NCI-H1105 (cell line): ENCODE measurements at regions not wholly inside any gene's neighbourhood (a gene's known extent, or its start where the extent isn't known, plus 50 kb on each side); places are given as distances from the start of the nearest gene placed in this dataset.

Experiments
- DNase-seq: peaks from one replicate; lab custom pipeline; 2025; lab: John Stamatoyannopoulos, UW

GRCh38 chr20:50405915-50406609, 104.1 kb upstream of the PTPN1 start:
- no peak for DNase-seq

GRCh38 chr20:50406610-50407136, 103.5 kb upstream of the PTPN1 start:
- no peak for DNase-seq

DNA sequence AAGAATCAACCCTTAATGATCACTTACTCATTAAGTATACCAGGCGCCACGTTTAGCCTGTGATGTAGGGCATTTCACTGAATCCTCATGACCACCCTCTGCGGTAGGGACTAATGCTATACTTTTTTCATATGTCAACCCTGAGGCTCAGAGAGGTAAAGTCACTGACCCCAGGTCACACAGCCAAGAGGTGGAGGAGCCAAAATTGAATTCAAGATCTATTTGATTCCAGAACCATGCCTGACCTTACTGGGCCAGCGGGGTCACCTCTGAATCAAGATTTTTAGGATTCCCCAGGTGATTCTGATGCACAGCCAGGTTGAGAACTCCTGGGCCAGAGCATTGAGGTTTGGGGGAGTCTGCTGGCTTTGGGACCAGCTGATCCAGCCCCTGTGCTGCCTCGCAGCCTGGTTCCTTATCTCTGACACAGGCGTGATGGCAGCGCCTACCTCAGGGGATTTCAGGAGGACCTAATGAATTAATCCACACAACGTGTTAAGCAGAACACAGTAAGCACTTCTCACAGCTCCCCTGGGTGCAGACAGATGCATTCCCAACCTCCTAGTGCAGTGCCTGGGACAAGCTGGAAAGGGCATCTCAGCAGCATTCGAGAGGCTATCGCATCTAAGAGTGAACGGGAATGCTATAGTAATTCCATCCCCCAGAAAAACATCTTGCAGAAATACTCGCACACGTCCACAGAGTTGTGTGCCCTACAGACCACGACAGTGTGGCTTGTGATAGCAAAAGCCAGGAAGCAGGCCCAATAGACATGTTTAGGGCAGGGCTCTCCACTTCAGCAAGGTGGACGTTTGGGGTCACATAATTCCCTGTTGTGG, 101.4 kb upstream of the PTPN1 start:
- DNase-seq, result no peak

GRCh38 chr20:50409495-50409894, 100.7 kb upstream of the PTPN1 start:
- DNase-seq, result no peak

- DNase-seq, result no peak
Measured at GRCh38 chr20:50410343-50410742, 99.8 kb upstream of the PTPN1 start.

- no peak for DNase-seq
Measured at GRCh38 chr20:50412069-50412468, 98.1 kb upstream of the PTPN1 start.

DNA sequence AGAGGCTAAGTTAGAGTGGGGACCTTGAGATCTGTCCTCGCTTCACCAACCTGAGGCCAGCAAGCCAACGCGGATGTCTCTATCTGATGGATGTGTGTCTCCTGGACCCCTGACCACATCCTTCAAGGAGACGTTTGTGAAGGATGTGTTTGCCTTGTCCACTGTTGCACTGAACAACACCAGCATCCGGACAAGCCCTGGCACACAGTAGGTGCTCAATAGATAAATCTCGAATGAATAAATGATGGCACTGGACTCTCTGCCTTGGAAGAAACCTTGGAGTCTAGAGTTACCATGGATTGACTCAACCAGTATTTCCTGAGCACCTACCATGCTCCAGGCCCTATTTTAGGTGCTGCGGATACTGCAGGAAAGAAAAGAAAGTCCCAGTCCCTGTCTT, 97.7 kb upstream of the PTPN1 start:
- no peak for DNase-seq

- DNase-seq, result no peak
Measured at GRCh38 chr20:50413088-50413500, 97.1 kb upstream of the PTPN1 start.

- DNase-seq, result no peak
Measured at GRCh38 chr20:50415021-50415515, 95.1 kb upstream of the PTPN1 start.

DNA sequence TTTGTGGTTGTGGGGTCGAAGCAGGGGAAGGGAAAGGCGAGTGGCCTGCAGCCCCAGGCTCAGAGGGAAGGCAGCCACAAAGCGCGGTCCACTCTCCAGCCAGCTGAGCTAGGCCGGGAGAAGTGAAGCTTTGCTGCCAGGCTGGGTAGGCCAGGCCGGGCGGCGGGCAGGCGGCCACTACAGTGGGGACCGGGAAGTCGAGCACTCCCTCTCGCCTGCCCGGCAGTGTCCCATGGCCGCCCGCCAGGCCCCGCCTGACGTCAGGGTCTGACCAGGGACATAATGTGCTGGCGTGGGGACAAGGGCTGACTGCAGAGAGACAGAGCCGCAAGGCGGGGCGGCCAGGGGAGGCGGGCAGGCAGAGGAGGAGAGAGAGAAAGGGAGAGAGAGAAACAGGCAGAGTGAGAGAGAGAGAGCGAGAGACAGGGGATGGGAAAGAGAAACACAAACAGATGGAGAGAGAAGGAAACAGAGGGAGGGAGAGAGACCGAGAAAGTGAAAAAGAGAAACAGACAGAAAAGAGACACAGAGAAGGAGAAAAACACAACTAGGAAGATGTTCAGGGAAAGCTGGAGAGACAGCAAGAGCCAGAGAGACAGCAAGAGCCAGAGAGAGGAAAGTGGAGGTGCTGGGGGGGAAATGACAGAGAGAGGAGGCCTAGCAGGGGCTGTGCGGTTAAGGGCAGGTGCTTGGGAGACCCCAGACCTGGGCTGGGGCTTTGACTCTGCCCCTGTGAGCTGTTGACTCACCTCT, 94.5 kb upstream of the PTPN1 start:
- DNase-seq, result no peak

DNA sequence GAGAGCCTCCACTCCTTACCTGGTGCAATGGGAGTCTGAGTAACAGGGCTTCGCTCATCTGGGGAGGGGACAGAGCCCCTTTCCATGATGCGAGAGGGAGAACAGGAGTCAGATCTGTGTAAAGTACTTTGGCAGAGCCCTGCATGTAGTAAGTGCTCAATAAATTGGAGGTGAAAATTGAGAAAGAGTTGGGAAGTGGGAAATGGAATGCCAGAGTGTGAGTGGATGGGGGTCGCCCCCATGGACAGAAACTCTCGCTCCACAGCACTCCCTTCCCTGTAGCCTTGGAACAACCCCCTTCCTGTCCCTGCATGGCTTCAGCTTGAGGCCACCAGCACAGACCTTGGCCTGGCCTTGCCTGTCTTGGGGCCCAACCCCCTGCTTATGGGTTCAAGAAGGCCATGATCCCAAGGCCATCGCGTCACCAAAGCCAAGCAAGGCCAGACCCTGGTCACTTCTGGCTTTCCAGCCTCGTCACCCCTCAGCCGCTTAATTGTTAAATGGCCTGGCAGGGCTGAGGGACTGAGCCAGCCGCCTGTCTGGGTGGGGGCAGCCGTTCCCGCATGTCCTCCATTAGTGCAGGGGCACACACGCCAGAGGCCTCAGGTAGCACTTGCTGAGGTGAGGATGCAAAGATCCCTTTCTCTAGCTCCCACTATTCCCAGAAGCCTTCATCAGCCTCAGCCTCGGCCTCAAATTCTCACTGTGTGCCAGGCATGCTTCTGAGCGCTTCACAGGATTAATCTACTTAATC, 93.7 kb upstream of the PTPN1 start:
- DNase-seq, result no peak

DNA sequence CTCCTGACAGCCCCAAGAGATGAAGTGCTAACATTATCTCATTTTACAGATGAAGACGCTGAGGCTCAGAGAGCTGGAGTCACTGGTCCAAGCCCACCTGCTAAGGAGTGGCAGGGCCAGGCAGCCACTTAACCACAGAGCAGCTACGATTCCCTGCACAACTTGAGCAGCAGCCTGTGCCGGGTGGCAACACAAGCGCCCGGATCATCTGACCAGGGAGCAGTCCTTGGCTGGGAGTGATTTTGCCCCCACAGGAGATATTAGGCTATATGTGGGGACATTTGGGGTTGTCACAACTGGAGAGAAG, 93.2 kb upstream of the PTPN1 start:
- DNase-seq, result no peak

DNA sequence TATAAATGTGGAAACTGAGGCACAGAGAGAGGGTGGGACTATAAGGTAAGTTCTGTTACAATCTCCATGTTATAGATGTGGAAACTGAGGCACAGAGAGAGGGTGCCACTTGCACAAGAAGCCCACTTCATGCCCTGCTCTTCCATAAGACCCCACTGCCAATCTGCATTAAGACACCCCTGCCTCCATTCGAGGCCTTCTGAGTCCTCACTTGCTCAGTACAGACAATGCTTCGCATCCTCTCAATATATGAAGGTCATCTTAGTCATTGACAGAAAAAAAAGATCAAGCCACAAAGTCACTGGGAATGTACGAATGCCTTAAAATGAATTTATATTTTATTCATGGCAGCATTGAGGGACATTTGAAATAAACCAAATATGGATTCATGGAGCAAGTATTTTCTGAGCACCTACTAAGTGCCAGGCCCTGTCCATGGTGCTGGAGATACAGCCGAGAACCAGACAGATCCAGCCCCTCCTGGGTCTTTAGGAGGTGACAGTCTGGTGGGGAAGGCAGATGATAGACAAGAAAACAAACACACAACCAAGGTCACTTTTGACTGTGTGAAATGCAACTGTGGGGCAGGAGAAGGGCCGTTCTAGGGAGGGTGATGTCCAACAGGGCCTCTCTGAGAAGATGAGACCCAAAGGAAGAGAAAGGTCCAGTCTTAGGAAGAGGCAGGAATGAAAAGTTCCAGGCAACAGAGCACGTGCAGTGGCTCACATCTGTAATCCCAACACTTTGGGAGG, 92.5 kb upstream of the PTPN1 start:
- no peak for DNase-seq

GRCh38 chr20:50418890-50419642, 91.1 kb upstream of the PTPN1 start:
- DNase-seq, result no peak

GRCh38 chr20:50420380-50420779, 89.8 kb upstream of the PTPN1 start:
- DNase-seq, result no peak

DNA sequence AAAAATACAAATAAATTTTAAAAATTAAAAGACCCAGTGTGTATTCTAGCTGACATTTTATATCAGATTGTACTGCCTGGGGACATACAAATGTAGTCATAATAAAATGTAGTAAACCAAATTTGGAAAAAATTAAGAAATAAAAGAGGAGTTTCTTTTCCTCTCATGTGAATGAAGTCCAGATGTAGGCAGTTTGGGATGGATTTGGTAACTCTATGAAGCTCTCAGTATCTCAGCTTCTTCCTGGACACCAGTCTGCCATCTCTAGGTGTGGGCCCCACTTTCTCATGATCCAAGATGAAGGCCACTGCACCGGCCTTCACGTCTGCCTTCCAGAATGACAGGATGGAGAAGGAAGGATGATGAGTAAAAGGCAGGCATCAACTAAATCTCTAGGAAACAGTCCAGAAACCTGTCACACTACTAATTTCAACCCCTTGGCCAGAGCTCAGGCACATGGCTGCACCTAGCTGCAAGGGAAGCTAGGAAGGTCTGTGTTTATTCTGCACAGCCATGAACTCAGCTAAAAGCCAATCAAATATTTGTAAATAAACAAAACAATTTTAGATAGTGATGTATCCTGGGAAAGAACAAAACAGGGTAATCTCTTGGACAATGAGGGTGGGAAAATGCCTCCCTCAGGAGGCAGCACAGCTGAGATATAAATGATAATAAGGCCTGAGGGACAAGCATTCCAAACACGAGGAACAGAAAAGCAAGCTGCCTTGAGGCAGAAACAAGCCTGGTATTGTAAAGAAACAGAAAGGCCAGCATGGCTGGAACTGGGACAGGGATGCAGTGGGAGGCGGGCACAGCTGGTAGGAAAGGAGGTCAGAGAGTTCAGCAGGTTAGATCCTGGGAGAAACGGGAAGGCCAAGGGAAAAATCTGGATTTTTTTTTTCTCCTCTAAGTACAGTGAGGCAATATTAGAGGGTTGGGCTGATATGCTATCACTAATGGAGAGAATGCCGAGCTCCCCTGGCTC, 88.5 kb upstream of the PTPN1 start:
- DNase-seq, result no peak

- no peak for DNase-seq
Measured at GRCh38 chr20:50423758-50424157, 86.4 kb upstream of the PTPN1 start.

DNA sequence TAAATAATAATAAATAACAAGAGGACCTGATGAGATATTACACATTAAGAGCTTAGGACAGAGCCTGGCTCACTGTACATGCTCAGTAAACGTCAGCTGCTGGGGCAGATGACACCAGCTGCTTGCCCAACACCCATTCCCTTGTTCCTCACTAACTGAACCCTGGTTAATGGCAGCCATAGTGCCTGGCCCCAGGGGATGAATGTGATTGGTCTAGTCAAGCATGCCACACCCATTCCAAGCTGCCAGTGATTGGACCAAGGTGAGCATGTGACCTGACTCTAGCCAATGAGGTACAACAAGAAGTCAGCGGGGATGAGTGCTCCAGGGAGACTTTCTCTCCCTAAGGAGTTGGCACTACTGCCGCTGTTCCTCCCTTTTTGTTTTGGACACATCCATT, 85.1 kb upstream of the PTPN1 start:
- DNase-seq, result no peak
